Ovary (tissue), 3 donors: ENCODE measurements at regions not wholly inside any gene's neighbourhood (a gene's known extent, or its start where the extent isn't known, plus 50 kb on each side); places are given as distances from the start of the nearest gene placed in this dataset.

ENCODE experiments used
- EP300 ChIP-seq: sonication (generic); formaldehyde crosslinking; IDR thresholded peaks from one replicate; pipeline ENCODE4 v1.6.1; 2017; ENCODE audit warnings: antibody characterized with exemption
- POLR2A ChIP-seq: fragments of 450-650 bp; IDR thresholded peaks from one replicate; pipeline ENCODE4 v1.6.1; 2017; ENCODE audit warnings: antibody characterized with exemption, mild to moderate bottlenecking, moderate library complexity
- TF ChIP-seq, protein P1 (sequence below), 3 donors: fragments of 450-650 bp in 2 of 3; fragments of 200-600 bp in 1 of 3; IDR thresholded peaks; one replicate each; pipeline versions ENCODE4 v1.5.1 to v1.8.0; 2016 to 2022; ENCODE audit warnings: antibody characterized with exemption in 3 of 3, mild to moderate bottlenecking in 1 of 3
- donor health status: DM: no; HTN: no; CAD: no.

DNA sequence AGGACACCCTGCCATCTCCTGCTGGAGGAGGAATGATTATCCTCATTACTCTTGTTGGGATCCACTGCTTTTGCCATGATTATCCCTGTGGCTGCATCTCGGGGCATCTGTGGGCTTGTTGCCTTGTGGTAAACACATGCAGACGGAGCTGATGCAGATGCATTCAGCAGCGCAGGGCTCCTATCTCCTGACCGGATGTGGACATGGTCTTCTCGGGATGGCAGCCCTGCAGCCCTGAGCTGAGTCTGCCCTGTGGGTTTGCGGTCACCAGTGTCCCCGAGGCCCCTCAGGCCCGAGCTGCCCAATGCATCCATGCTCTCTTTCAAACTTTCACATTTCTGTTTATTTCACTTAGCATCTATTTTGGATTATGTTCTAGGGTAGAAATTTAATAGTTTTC is 250.4 kb upstream of the IRX1 start:
- TF ChIP-seq, protein P1, sequence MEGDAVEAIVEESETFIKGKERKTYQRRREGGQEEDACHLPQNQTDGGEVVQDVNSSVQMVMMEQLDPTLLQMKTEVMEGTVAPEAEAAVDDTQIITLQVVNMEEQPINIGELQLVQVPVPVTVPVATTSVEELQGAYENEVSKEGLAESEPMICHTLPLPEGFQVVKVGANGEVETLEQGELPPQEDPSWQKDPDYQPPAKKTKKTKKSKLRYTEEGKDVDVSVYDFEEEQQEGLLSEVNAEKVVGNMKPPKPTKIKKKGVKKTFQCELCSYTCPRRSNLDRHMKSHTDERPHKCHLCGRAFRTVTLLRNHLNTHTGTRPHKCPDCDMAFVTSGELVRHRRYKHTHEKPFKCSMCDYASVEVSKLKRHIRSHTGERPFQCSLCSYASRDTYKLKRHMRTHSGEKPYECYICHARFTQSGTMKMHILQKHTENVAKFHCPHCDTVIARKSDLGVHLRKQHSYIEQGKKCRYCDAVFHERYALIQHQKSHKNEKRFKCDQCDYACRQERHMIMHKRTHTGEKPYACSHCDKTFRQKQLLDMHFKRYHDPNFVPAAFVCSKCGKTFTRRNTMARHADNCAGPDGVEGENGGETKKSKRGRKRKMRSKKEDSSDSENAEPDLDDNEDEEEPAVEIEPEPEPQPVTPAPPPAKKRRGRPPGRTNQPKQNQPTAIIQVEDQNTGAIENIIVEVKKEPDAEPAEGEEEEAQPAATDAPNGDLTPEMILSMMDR (IDR thresholded peaks at IDR 0.05): no peak
- TF ChIP-seq POLR2A (no peak), EP300 (no peak)
